Thyroid gland (tissue), 4 donors: ENCODE measurements at regions not wholly inside any gene's neighbourhood (a gene's known extent, or its start where the extent isn't known, plus 50 kb on each side); places are given as distances from the start of the nearest gene placed in this dataset.

Experiments used
- DNase-seq, 2 donors: peaks; one replicate each; pipeline ENCODE4 v3.0.0-alpha.2; 2019
- H3K27ac ChIP-seq, 3 donors: fragments of 200-600 bp; sonication (generic); 1 replicate in 2 of 3; 2 replicates in 1 of 3; pipeline ENCODE4 v1.5.1; 2016 to 2019; ENCODE audit warnings: mild to moderate bottlenecking in 1 of 3, moderate library complexity in 1 of 3
- H3K27me3 ChIP-seq: fragments of 200-600 bp; sonication (generic); one replicate; pipeline ENCODE4 v1.5.1; 2019
- H3K36me3 ChIP-seq, 2 donors: fragments of 200-600 bp; sonication (generic); one replicate each; pipeline ENCODE4 v1.5.1; 2016 to 2019
- H3K4me1 ChIP-seq, 2 donors: fragments of 200-600 bp; sonication (generic); one replicate each; pipeline ENCODE4 v1.5.1; 2017 to 2019
- H3K4me3 ChIP-seq, 3 donors: fragments of 200-600 bp; sonication (generic); replicated peaks in 1 of 3; 1 replicate in 2 of 3; 2 replicates in 1 of 3; pipeline ENCODE4 v1.5.1; 2016; ENCODE audit warnings: mild to moderate bottlenecking in 1 of 3
- H3K9me3 ChIP-seq: fragments of 200-600 bp; sonication (generic); one replicate; pipeline ENCODE4 v1.5.1; 2017
- CTCF ChIP-seq, 6 experiments: fragments of 200-600 bp in 3 of 6; fragments of 450-650 bp in 3 of 6; sonication (generic) in 3 of 6; IDR thresholded peaks; one replicate each; pipeline ENCODE4 v1.5.1; 2016 to 2019; ENCODE audit warnings: antibody characterized with exemption in 6 of 6, mild to moderate bottlenecking in 2 of 6, inconsistent platforms in 1 of 6, moderate library complexity in 1 of 6
- POLR2A ChIP-seq, 2 donors: fragments of 450-650 bp; IDR thresholded peaks; one replicate each; pipeline ENCODE4 v1.6.1; 2017; ENCODE audit warnings: antibody characterized with exemption in 2 of 2, mild to moderate bottlenecking in 2 of 2, moderate library complexity in 1 of 2
- WGBS, 2 donors: methylation state at CpG; one replicate each; pipeline ENCODE4 v1.1.5; 2017; 5-methylcytosine and 5-hydroxymethylcytosine counted together
- intact Hi-C: fragments of 100-400 bp; cut with DNase I; formaldehyde crosslinking; loops from one replicate; pipeline ENCODE4 v1.15.1; 2023

GRCh38 chr7:136230210-136230609, 253.1 kb upstream of the MTPN start:
- H3K36me3 ChIP-seq, result no peaks in the 10 kb centered on the region
- intact Hi-C loops, result no loop called here
- DNase-seq, result no peak
- H3K4me1 ChIP-seq, result no peaks in the 10 kb centered on the region
- no peaks in the 10 kb centered on the region for H3K9me3 ChIP-seq
- TF ChIP-seq CTCF (IDR thresholded peaks at IDR 0.05), result no peak
- no peak for TF ChIP-seq POLR2A (IDR thresholded peaks at IDR 0.05)
- no peak overlapping the region for H3K27ac ChIP-seq
- 55 to 63% methylated on average over 1 of the region's 1 CpG for WGBS, 2 donors
- H3K4me3 ChIP-seq, result no peak overlapping the region
- H3K27me3 ChIP-seq, result no peaks in the 10 kb centered on the region

- Histone ChIP-seq H3K9me3 (no peaks in the 10 kb centered on the region), H3K4me3 (no peak overlapping the region), H3K27ac (no peak overlapping the region), H3K27me3 (no peaks in the 10 kb centered on the region), H3K4me1 (no peaks in the 10 kb centered on the region), H3K36me3 (no peaks in the 10 kb centered on the region)
- no peak for DNase-seq
- intact Hi-C loops, result no loop called here
- 96 to 97% methylated on average over 1 of the region's 1 CpG for WGBS, 2 donors
- TF ChIP-seq POLR2A (IDR thresholded peaks at IDR 0.05) (no peak), CTCF (IDR thresholded peaks at IDR 0.05) (no peak)
These were observed 252.6 kb upstream of the MTPN start for GRCh38 chr7:136229790-136230189.

- Histone ChIP-seq H3K4me1 (no peaks in the 10 kb centered on the region), H3K9me3 (no peaks in the 10 kb centered on the region), H3K4me3 (no peak overlapping the region), H3K27me3 (no peaks in the 10 kb centered on the region), H3K27ac (no peak overlapping the region), H3K36me3 (no peaks in the 10 kb centered on the region)
- TF ChIP-seq CTCF (IDR thresholded peaks at IDR 0.05) (no peak), POLR2A (IDR thresholded peaks at IDR 0.05) (no peak)
- DNase-seq, result no peak
- WGBS, 2 donors, result 76 to 80% methylated on average over 3 of the region's 3 CpGs
- intact Hi-C loops, result no loop called here
These were observed 251.0 kb upstream of the MTPN start for GRCh38 chr7:136228171-136228570.

GRCh38 chr7:136214356-136214755, 237.2 kb upstream of the MTPN start:
- H3K27me3 ChIP-seq, result no peaks in the 10 kb centered on the region
- H3K36me3 ChIP-seq, result no peaks in the 10 kb centered on the region
- TF ChIP-seq CTCF (IDR thresholded peaks at IDR 0.05), result no peak
- no peak for TF ChIP-seq POLR2A (IDR thresholded peaks at IDR 0.05)
- no peaks in the 10 kb centered on the region for H3K4me1 ChIP-seq
- no peak for DNase-seq
- WGBS, 2 donors, result 75 to 84% methylated on average over 1 of the region's 1 CpG
- intact Hi-C loops, result no loop called here
- H3K9me3 ChIP-seq, result no peaks in the 10 kb centered on the region
- no peak overlapping the region for H3K27ac ChIP-seq
- H3K4me3 ChIP-seq, result no peak overlapping the region

- no peaks in the 10 kb centered on the region for H3K36me3 ChIP-seq
- TF ChIP-seq CTCF (IDR thresholded peaks at IDR 0.05) (no peak), POLR2A (IDR thresholded peaks at IDR 0.05) (no peak)
- no peaks in the 10 kb centered on the region for H3K27me3 ChIP-seq
- intact Hi-C loops, result no loop called here
- H3K4me3 ChIP-seq, result no peak overlapping the region
- 93 to 97% methylated on average over 12 of the region's 12 CpGs for WGBS, 2 donors
- no peak for DNase-seq
- H3K4me1 ChIP-seq, result no peaks in the 10 kb centered on the region
- no peak overlapping the region for H3K27ac ChIP-seq
- H3K9me3 ChIP-seq, result no peaks in the 10 kb centered on the region
These were observed 235.9 kb upstream of the MTPN start for GRCh38 chr7:136213012-136213411.
